NCI-H1092 (cell line): ENCODE measurements at regions not wholly inside any gene's neighbourhood (a gene's known extent, or its start where the extent isn't known, plus 50 kb on each side); places are given as distances from the start of the nearest gene placed in this dataset.
"Not testable (repeated sequence)": the region's sequence is repeated elsewhere in the genome, so short reads cannot be mapped to it uniquely, and the experiment has no call there.

ENCODE experiments used
- DNase-seq: peaks from one replicate; lab custom pipeline; 2025; lab: John Stamatoyannopoulos, UW

GRCh38 chr9:97176206-97176605 is 131.3 kb upstream of the CCDC180 start:
- peak; percentile 74 for DNase-seq

- not testable (repeated sequence) for DNase-seq
These were observed 129.2 kb upstream of the CTSV start for GRCh38 chr9:97168174-97168573.

- DNase-seq: not testable (repeated sequence)
These were observed 127.7 kb upstream of the CTSV start for GRCh38 chr9:97166496-97167138.

DNA sequence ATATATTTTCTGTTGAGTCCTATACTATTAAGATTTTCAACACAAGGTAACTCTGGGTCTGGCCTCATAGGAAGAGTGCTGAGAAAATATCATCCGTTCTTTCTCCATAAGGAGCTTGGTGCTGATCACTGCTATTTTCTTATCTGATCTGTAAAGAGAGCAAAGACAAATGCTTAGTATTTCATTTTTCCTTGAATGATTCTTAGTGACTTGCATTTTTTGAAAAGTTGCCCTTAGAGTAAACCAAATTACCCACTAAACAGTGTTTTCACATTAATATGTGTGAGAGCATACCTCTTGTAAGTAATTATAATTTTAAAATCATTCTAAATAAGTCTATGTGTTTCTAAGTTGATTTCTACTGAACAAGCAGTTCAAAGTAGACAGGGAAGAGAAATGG is 121.3 kb upstream of the CTSV start:
- no peak for DNase-seq

DNA sequence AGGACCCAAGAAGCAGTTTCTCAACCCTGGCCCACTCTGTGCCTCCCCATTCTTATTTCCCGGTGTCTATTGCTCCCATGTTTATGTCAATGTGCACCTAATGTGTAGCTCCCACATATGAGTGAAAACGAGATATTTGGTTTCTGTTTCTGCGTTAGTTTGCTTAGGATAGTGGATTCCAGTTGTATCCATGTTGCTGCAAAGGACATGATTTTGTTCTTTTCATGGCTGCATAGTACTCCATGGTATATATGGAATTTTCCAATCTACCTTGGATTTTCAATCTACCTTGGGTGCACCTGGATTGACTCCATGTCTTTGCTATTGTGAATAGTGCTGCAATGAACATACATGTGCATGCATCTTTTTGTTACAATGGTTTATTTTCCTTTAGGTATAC is 119.8 kb upstream of the CTSV start:
- DNase-seq: not testable (repeated sequence)

DNA sequence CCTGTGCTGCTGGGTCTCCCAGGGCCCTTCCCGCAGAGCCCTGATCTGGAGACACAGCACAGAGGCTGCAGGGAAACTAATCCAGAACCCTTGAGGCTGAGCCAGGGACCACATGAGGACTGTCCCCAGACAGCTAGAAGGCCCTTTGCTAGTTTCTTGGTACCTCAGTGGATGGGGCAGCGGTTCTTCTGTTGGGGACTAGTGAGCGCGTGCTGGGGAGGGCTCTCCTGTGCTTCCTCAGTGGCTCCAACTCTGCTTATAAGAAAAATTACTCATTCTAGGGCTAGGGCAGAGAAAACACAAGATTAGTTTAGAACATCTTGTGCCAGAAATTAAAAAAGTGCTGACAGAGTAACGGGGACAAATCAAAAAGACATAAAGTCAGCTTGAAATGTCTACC is 116.5 kb upstream of the CTSV start:
- not testable (repeated sequence) for DNase-seq

DNA sequence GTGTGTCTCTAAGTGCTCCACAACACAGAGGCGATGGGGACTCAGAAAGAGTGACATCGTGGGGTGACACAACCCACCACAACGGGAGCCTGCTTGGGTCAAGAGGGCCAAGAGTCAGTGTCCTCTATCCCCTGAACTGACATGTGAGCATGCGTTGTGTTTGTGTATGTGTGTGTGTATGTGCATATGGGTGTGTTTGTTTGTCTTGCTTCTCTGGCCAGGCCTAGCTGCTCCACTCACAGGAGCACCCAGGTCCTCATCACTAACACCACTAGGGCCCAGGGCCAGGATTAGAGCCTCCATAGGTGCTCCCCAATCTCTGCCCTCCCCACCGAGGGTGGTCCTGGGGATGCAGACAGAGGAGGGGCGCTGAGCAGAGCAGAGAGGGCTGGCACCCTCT is 115.0 kb upstream of the CTSV start:
- DNase-seq: no peak

- not testable (repeated sequence) for DNase-seq
These were observed 114.2 kb upstream of the CTSV start for GRCh38 chr9:97153160-97153559.

- DNase-seq: not testable (repeated sequence)
These were observed 111.5 kb upstream of the CTSV start for GRCh38 chr9:97150471-97150870.

- DNase-seq: not testable (repeated sequence)
These were observed 109.5 kb upstream of the CTSV start for GRCh38 chr9:97148428-97148827.

- not testable (repeated sequence) for DNase-seq
These were observed 106.7 kb upstream of the CTSV start for GRCh38 chr9:97145680-97146079.

- DNase-seq: no peak
These were observed 101.6 kb upstream of the CTSV start for GRCh38 chr9:97140566-97140965.

DNA sequence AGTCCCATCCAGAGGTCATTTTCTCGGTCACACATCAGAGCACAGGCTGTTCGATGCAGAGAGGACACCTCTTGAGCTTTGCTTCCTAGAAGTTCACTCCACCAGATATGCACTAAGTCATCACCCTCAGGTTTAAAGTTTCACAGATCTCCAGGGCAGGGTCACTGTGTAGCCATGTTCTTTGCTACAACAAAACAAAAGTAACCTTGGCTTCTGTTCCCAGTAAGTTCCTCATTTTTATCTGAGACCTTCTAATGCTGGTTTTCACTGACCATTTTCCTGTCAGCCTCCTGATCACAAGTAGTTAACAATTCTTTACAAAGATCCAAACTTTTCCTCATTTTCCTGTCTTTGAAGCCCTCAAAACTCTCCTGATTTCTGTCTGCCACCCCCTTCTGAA is 97.5 kb upstream of the CTSV start:
- DNase-seq: no peak

GRCh38 chr9:97133966-97134365 is 95.0 kb upstream of the CTSV start:
- not testable (repeated sequence) for DNase-seq

DNA sequence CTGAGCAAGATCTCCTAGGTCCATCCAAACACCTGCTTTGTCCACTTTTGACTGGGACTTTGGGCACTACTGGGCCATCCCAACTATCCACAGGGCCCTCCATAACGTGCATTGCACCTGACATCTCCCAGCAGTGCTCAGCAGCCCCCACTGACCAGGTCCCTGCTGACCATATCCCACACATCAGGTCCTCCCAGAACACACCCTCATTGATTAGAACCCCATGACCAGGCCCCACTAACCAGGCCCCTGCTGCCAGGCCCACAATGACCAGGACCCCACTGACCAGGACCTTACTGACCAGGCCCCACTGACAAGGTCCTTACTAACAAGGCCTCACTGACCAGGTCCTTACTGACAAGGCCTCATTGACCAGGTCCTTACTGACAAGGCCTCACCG is 93.9 kb upstream of the CTSV start:
- no peak for DNase-seq

DNA sequence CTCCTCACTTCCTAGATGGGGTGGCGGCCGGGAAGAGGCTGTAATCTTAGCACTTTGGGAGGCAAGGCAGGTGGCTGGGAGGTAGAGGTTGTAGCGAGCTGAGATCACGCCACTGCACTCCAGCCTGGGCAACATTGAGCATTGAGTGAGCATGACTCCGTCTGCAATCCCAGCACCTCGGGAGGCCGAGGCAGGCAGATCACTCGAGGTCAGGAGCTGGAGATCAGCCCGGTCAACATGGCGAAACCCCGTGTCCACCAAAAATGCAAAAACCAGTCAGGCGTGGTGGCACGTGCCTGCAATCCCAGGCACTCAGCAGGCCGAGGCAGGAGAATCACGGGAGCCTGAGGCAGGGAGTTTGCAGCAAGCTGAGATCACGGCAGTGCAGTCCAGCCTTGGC is 91.9 kb upstream of the CTSV start:
- not testable (repeated sequence) for DNase-seq

- not testable (repeated sequence) for DNase-seq
These were observed 91.4 kb upstream of the CTSV start for GRCh38 chr9:97130387-97130786.

DNA sequence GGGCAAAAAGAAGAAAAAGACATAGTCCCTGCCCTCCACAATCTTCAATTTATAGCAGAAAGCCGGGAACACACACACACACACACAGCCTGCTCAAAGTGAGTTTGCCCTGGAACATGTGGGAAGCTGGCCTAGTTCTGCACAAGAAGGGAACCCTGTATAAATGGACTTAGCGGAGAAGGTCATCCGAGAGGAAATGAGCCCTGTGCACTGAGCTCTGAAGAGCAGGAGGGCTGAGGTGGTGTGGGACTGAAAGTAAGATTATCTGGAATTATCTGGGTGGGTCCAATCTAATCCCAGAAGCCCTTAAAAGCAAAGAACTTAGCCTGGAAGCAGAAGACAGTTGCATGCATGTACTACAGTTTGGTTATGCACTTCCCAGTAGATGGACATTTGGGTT is 90.0 kb upstream of the CTSV start:
- DNase-seq: no peak

DNA sequence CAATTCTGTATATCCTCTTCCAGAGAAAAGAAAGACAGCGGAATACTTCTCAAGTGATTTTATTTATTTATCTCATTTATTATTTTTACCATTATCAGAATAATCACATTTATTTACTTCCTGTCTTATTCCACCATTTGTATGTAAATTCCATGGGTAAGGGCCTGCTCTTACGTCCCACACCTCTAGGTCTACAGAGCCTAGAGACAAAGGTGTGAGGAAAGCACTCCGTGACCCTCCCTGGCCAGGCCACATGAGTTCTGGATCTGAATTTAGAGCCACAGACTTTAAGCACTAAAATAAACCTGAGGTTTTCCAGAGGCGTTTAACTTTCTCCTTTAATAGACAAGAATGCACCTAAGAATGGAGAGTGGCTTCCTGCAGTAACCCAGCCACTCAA is 85.3 kb upstream of the CTSV start:
- no peak for DNase-seq

DNA sequence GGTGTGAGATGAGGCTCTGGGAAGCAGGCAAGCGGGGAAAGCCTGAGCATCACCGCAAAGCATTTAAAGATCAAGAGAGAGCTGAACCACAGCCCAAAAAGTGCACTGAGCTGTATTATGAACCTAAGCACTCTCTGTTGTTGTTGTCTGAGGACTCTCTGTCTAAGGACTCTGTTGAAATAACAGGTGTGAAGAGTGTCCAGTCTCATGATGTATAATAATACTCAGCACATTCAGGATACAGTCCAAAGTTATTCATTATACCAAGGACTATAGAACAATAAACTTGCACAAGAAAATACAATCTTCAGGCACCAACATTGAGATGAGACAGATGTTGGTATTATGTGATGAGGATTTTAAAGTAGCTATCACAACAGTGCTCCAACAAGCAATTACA is 71.8 kb upstream of the CTSV start:
- DNase-seq: no peak

DNA sequence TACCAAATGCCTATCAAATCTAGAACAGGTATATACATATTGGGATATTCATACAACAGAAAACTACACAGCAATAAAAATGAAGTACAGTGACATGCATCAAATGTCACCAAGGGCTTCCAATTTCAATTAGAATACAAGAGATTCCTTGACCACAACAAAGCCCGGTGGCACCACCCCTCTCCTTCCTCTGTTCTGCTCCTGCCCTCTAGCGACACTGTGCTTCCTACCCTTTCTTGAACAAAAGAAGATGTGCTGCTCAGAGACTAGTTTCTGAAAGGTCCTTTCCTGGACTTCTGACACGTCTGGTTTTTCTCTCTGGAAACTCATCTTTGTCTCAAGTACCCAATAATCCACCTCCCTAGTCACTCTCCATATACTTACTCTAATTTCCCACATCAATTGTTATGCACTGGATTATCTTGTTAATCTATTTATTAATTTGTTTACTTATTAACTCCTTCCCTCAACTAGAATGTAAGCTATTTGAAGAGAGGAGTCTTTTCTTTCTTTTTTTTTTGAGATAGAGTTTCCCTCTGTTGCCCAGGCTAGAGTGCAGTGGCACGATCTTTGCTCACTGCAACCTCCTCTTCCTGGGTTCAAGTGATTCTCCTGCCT is 70.4 kb upstream of the CTSV start:
- DNase-seq: no peak

- not testable (repeated sequence) for DNase-seq
These were observed 66.3 kb upstream of the CTSV start for GRCh38 chr9:97105220-97105619.

- peak; percentile 87 for DNase-seq
These were observed 64.9 kb upstream of the CTSV start for GRCh38 chr9:97103613-97104383.
